NCI-H2081 (cell line): ENCODE measurements at regions not wholly inside any gene's neighbourhood (a gene's known extent, or its start where the extent isn't known, plus 50 kb on each side); places are given as distances from the start of the nearest gene placed in this dataset.

Experiments used
- DNase-seq, 2 experiments: peaks; one replicate each; lab custom pipeline; 2025; lab: John Stamatoyannopoulos, UW

DNA sequence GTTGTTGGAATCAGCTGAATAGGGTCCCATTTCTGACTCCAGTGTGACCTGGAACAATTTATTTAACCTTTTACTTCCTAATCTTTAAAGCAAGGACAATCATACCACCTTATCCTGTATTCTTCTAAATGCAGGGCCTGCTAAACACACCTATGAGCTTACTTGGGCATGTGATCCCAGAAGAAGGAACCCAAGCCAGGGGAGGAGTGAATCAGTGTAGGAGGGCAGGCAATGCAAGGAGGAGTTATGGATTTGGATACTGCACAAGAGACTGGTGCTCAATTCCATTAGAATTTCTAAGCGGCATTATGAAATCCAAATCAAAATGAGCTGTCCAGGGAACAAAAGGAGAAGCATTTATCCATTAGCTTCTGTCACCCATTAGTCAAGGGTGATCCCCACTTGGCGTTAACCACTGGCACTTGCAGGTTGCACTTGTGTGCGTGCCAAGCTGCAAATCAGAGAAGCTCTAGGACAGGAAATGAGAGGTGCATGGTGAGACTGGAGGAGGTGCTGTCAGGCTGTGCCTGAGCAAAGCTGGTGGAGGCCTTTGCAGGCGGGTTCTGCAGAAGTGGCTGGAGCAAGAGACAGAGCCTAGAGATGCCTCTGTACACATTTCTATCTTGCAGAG is 297.2 kb upstream of the PLXNA2 start:
- DNase-seq: no peak

DNA sequence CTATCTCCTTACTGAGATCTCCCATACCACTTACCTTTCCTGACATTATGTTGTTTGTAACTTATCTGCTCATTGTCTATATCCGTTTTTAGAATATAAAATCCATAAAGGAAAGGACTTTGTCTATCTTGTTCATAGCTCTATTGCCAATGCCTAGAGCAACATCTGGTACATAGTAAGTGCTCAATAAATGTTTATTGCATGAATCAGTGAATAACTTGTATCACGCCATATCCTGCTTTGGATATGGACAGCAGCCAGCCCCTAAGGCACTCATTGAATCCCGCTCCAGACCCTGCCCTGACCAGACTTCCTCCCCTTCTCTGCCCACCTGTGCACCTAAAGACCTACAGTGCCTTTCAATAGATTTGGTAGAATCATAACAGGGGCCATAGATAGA is 298.1 kb upstream of the PLXNA2 start:
- no peak for DNase-seq

DNA sequence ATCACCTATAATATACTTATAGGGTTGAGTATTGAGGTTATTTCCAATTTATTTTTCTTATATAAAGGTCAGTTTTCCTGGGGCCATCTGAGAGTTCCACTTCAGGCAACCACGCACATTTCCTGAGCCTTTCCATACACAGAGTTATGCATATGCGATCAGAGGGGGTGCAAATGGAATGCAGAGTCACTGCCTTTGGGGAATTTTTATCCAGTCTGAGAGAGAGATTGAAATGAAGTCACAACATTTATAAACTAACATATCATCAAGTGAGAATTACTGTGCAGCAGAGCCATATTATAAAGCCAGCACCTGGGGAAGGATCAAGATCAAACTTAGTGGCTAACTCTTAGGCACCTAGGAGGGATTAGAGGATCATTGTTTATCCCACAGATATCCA is 299.9 kb upstream of the PLXNA2 start:
- DNase-seq: no peak

DNA sequence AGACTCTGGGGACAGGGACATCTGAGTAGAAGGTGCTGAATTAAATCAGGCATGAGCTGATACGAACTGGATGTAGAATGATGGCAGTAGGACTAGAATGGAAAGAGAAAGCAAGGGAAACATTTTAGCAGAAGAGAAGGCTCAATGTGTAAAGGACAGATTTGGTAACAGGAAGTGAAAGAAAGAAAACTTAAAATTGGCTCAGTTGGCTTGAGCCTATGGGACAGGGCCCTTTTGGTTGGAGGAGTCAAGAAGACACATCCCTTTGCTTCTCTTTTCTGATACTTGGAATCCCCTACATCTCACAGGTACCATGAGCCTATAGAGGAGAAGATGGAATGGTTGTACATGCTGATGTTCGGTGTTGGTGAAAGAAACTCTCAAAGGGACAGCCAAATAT is 300.6 kb upstream of the PLXNA2 start:
- DNase-seq: no peak

DNA sequence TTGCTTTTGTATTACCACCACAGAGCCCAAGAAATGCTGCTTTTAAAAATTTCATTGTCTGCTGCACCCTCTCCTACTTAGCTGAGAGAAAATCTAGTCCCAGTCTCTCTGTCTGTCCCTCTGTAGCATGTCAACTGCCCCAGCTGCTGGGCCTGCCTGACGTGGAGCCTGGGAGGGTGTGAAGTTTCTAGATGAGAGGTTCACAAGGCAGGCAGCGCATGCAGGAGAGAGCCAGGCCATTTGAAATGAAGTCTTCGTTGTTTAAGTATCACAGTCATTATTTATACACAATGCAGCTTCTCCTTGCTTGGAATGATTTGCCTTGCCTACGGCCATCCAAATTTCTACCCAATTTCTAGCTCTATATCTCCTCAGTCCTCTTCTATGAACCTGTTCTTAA is 306.8 kb upstream of the PLXNA2 start:
- no peak for DNase-seq

DNA sequence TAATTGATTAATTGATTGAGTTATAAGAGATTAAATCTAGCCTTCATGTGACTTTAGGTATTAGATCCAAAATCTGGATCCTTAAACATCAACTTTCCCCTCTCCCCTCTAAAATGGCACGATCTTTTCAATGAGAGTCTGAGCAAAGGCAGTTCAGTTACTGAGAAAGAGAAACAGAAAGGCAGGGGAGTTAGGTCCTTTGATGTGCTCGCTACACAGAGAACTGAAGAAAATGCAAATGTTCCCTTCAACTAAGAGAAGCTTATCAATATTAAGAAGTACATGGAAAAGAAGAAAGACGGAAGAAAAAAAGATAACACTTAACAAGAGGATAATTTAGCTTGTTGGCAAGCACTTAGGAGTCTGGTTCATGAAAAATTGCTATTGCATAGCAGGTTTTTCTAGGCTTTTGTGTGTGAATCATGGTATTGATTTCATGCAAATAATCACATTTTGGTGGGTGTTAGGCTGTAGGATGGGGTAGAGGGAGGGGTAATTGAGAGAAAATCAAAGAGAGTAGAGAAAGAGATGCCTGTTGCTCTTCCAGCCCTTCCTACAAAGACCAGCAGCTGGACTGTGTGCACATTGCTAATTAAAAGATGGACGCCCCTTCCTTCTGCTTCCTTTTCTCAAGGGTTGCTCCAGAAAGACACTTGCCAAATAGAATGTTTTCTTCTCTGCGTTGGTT is 307.6 kb upstream of the PLXNA2 start:
- no peak for DNase-seq

DNA sequence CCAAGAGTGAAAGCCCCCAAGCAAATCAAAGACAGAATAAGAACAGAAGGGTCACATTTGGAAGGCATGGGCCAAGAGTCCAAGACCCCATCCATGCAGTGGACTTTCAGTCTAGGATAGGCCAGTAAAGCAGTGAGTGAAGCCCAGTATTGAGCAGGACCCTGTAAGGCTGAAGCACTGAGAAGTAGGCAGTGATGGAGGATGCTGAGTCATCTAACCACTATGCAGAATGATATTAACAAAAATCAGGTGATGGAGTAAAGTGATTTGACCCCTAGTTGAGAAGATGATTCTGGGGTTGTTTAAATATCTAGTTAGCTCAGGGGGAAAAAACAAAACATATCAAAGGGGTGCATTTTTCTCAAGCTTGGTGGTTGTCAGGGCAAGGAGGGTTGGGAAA is 308.7 kb upstream of the PLXNA2 start:
- DNase-seq: no peak

DNA sequence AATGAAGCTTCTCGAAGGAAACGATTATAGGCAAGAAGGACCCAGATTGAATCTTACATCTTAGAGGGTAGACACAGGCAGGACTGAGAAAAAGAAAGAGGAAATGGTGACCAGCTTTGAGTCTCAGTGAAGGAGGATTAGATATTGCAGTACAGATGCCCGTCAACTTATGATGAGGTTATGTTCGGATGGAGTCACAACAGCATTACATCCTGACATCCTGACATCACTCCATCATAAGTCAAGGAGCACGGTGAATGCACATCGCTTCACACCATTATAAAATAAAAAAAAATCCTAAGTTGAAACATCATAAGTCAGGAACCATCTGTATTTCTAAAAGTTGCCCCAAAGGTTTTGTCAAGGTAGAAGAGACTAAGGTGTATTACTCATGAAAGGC is 312.3 kb upstream of the PLXNA2 start:
- DNase-seq: no peak

DNA sequence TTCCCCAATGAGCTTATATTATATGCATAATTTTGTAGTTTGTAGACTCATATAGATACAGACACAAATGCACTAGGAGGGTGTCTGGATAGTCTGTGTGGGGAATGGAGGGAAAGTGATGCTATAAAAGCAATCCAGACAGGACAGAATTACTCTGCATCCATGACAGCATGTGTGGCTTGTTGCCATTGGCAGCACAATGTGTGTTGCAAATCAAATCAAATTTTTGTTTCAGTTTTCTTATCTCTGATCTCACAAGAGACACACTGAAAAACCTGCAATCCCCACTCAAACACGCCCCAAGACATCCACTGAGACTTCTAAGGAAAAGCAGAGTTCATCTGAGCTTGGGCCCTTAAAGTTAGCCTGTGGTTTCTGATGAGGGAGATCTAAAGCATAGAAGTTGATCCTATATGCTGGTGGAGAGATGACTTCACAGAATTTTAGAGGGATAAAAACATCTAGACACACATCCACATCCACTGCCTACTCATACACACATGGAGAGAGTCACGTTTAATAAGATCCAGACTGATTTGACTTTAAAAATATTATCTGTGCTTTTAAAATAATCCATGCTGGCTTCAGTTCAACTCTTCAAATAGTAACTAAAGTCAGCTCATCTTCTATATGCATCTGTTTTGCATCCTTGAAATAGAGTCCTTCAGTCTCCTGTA is 313.0 kb upstream of the PLXNA2 start:
- DNase-seq: no peak

DNA sequence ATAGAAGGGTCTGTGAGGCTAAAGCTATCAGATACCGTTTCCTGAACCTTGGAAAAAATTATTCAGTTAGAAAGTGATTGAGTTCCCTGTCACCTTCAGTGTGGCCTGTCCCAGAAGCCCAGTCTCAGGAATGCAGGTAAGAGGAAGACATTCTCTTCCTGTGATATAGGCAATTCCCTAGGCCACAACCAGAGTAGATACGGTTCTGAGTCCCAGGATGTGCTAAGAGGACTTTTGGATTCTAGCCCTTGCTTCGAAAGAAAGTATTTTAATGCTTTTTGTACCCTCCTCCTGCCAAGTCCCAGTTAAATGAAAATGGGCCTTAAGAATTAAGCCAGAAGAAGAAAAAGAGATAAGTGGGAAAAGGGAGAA is 313.5 kb upstream of the PLXNA2 start:
- no peak for DNase-seq

DNA sequence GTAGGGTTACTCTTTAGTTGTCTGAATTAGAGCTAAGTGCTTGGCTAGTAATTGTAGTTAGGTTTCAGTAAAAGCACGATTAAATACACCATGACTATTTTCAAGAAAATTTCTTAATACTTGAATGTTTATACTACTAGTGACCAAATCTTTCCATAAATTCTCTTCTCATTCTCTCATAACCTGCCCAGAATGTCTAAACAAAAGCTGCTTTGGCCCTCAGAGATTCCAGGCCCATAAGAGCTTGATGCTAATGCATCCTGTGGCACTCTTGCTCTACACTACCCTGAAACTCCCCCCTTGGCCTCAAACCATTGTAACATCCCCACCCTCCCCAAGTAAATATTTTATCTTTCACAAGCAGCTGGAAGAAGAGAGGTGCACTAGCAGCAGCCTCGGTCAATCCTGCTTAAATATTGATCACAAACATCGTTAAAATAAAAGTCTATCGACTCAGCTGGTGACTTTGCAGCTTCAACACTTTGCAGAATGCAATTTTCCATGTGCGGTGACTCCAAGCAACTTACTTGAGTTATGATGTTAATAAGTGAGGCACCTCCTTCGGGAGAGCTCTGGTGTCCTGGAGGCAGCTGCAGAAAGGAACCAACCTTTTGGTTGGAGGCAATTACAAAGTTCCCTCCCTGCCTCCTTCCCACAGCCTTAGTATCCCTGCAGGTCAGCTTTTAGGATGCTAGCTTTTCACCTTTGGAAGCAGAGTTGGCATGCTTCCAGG is 315.6 kb upstream of the PLXNA2 start:
- DNase-seq: no peak

DNA sequence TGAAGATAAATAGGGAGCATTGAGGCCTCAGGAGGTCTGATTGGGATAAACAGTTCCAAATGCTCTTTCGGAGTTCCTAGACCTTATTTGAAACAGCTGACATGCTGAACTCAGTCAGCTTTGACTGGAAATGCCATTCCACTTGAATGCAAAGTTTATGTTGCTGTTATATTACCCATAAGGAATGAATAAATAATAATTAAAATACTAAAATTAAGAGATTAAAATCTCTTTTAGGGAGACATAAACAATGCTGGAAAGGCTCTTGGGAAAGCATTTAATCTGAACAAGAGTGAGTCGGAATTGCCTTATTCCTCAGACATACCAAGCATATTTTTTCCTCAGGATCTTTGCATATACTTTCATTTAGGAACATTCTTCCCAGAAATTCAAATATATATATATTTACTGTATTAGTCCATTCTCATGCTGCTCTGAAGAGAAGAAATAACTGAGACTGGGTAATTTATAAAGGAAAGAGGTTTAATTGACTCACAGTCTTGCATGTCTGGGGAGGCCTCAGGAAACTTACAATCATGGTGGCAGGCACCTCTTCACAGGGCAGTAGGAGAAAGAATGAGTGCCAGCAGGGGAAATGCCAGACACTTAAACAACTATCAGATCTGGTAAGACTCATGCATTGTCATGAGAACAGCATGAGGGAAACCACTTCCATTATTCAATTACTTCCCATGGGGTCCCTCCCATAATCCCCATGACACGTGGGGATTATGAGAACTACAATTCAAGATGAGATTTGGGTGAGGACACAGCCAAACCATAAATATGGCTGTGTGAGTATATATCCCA is 318.2 kb upstream of the PLXNA2 start:
- no peak for DNase-seq

DNA sequence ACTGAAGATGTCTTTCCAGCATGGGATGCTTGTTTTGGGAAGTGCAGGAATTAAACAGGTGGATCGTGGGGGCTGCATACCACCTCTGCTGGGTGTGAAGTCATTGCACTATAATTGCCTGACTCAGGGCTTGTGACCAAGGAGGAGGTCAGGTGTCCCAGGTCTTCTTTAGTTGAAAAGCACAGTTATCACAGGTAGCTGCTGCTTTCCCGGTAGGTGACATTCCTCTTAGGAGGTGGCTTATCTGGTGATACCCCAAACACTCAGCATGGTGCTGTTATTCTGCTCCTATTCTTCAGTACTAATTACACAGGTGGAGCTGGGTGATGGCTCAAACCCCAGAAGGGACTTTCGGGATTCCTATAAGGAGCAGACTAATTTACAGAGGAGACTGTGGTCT is 320.3 kb upstream of the PLXNA2 start:
- DNase-seq: no peak

DNA sequence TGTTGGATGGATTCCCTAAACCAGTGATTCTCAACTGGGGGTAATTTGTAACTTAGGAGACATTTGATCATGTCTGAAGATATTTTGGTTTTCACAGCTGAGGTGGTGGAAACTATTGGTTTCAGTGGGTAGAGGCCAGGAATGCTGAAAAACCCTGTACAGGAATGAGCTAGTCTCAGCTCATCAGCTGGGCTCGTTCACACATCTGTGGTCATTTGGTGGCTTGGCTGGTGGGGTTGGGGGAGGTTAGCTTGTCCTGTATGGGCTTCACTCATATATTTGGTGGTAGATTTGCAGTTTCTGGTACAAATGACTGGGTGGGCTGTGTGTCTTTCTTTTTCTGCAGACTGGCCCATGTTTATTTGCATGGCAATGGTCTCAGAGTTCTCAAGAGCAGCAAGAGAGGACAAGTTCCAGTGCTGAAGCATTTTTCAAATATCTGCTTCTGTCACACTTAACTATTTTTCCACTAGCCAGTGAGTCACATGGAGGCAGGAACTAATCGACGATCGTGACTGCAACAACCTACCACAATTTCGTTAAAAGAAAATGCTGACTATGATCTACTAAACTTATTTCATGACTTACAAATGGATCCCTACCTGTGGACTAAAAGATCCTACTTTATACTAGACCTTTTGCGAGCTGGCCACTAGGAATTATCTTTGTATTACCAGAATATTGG is 321.7 kb upstream of the PLXNA2 start:
- DNase-seq: no peak

DNA sequence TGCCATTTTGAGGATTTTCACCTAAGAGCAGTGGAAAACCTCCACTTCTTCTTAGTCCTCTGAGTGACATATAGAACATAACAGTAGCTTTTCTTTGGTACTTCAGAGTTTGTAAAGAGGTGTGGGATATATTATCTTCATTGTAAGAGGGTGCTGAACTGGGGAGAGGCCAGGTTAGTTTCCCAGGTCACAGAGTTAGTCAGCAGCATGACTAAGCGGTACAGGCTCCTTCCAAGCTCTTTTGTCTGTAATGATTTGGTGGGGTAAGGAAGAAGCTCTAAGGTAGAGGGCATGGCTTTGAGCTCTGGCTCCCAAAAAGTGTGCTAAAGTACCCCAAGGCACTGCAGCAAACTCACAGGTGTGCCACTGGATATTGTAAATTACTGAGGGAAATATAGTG is 325.0 kb upstream of the PLXNA2 start:
- DNase-seq: no peak

DNA sequence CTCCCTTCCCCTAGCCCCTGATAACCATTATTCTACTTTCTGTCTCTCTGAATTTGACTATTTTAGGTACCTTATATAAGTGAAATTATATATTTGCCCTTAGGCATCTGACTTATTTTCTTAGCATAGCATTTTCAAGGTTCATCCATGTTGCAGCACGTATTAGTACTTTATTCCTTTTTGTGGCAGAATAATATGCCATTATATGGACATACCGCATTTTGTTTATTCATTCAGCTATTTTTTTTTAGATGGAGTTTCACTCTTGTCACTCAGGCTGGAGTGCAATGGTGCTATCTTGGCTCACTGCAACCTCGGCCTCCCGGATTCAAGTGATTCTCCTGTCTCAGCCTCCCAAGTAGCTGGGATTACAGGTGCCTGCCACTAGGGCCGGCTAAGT is 326.2 kb upstream of the PLXNA2 start:
- DNase-seq: no peak

DNA sequence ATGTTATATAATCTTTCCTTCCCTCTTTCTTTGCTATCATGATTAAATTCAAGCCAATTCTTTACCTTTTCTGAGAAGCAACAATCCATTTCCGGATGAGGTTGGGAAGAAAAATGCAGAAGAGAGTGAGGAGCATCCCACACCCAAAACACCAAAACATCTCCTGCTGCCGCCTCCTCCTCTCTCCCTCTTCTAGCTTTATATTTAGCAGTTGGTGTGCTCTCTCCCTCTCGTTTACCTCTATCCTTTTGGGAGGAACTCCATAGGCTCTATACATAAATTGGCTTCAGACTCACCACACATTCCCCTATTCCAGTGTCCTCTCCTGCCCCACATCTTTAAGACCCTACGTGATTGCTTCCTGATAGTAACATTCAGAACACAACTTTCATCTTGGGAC is 332.2 kb upstream of the PLXNA2 start:
- no peak for DNase-seq

DNA sequence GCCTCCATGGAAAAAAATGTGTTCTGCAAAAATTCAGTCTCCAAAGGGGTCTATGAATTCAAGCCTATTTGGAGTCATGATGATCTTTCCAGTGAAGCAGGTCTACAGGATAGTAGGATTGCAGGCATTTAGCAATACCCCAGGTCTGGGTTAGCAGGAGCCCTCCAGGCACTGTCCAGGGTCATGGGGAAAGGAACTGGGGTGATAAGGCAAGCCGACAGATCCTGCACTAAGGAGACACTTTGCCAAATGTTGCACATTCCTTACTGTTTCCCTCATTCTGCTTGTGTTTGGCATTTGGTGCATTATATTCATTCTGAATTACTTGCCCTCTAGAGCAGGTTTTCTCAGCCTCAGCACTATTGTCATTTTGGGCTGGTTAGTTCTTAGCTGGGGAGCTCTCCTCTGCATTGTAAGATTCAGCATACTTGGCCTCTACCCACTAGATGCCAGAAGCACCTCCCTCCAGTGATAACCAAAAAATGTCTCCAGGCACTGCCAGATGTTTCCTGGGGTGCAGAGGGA is 333.3 kb upstream of the PLXNA2 start:
- no peak for DNase-seq

DNA sequence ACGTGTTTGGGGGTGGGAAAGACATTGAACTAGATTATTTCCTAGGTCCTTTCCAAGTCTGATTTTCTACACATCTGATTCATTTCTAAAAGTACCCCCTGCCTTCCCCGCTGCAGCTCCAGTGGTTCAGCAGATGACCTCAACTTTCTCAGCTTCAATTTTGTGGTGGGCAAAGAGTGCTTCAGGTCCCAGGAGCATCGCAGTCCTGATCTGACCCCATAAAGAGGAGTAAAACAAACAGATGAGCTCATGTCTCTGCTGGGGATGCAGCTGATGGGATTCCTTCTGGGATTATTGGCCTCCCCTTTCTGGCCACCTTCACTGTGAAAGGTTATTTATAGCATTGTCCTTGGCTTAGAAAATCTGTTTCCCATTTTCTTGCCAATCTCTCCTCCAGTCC is 337.0 kb upstream of the PLXNA2 start:
- DNase-seq: no peak

DNA sequence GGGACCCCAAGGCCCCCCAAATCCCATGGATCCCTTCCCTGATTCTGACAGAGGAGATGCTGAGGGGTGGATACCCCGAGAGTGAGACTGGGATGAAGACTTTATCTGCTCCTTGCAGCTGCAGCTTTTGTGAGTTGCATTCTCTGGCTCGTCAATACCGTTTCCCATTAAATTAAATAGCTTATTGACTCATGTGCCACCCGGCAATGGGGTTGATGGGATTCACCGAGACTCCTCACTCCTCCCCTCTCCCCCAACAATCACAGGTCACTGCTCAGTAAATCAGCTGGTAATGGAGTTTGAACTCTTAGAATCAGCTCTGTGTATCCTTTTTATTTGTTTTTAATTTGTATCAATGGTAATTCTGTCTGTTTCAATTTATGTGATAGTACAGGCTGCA is 337.5 kb upstream of the PLXNA2 start:
- no peak for DNase-seq

DNA sequence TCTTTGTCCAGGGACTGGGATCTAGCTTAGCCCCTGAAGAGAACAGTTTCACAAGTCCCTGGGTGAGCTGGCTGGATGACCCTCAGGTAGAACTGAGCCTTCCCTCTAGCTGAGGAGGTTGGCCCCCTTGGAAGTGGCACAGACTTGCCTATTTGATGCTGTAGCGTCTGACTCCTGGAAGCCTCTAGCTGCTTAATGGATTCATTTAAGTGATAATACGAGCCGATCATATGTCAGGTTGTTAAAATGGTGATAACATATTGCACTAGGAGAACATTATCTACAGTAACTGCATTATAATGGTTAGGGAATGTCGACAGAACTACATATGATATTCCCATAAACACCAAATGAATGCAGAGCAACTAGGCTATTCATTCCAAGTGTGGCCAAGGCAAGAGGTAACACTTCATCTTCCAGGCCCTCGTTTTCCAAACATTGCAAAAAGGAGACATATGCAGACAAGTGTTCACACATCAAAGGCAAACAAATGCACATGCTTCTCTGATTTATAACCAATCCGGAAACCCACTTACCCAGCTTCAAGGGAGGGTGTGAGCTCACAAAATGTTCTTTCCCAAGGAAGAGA is 340.1 kb upstream of the PLXNA2 start:
- no peak for DNase-seq
